Keratinocyte (primary cell): ENCODE measurements at regions not wholly inside any gene's neighbourhood (a gene's known extent, or its start where the extent isn't known, plus 50 kb on each side); places are given as distances from the start of the nearest gene placed in this dataset.
"Not testable (repeated sequence)": the region's sequence is repeated elsewhere in the genome, so short reads cannot be mapped to it uniquely, and the experiment has no call there.

Experiments used
- EZH2 ChIP-seq: IDR thresholded peaks from one replicate; pipeline ENCODE4 v1.6.1; 2012; ENCODE audit warnings: inconsistent platforms, mild to moderate bottlenecking, low read length, moderate library complexity
- TF ChIP-seq, protein P1 (sequence below), 3 experiments: IDR thresholded peaks in 1 of 3; conservative IDR thresholded peaks in 1 of 3; optimal IDR thresholded peaks in 1 of 3; 2 replicates in 2 of 3; 3 replicates in 1 of 3; pipeline versions ENCODE3 to v1.5.1; 2011; ENCODE audit warnings: low read length in 3 of 3, mild to moderate bottlenecking in 3 of 3, moderate library complexity in 2 of 3, control low read depth in 1 of 3, inconsistent platforms in 1 of 3; ENCODE audit not compliant: insufficient read depth in 2 of 3; ENCODE audit errors: extremely low read depth in 1 of 3

DNA sequence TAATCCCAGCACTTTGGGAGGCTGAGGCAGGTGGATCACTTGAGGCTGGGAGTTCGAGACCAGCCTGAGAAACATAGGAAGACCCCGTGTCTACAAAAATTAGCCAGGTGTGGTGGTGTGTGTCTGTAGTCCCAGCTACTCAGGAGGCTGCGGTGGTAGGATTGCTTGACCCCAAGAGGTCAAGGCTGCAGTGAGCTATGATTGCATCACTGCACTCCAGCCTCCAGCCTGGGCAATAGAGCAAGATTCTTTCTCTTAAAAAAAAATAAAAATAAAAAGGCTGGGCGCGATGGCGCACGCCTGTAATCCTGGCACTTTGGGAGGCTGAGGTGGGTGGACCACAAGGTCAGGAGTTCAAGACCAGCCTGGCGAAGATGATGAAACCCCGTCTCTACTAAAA is 119.4 kb downstream of the NPTX2 start:
- TF ChIP-seq, protein P1, sequence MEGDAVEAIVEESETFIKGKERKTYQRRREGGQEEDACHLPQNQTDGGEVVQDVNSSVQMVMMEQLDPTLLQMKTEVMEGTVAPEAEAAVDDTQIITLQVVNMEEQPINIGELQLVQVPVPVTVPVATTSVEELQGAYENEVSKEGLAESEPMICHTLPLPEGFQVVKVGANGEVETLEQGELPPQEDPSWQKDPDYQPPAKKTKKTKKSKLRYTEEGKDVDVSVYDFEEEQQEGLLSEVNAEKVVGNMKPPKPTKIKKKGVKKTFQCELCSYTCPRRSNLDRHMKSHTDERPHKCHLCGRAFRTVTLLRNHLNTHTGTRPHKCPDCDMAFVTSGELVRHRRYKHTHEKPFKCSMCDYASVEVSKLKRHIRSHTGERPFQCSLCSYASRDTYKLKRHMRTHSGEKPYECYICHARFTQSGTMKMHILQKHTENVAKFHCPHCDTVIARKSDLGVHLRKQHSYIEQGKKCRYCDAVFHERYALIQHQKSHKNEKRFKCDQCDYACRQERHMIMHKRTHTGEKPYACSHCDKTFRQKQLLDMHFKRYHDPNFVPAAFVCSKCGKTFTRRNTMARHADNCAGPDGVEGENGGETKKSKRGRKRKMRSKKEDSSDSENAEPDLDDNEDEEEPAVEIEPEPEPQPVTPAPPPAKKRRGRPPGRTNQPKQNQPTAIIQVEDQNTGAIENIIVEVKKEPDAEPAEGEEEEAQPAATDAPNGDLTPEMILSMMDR (optimal IDR thresholded peaks at IDR 0.05 in 1 of 3, IDR thresholded peaks at IDR 0.05 in 1 of 3, conservative IDR thresholded peaks at IDR 0.05 in 1 of 3; ENCODE audit: extremely low read depth in 1 of 3, insufficient read depth in 2 of 3, low read length in 3 of 3): not testable (repeated sequence)
- TF ChIP-seq EZH2: not testable (repeated sequence)
